Trophoblast cell (in vitro differentiated cells and primary cell): ENCODE measurements at regions not wholly inside any gene's neighbourhood (a gene's known extent, or its start where the extent isn't known, plus 50 kb on each side); places are given as distances from the start of the nearest gene placed in this dataset.

Experiments
- DNase-seq, 2 donors: peaks; one replicate each; pipeline ENCODE4 v3.0.0-alpha.2; 2016
- H2AFZ ChIP-seq: 2 replicates; pipeline ENCODE4 v1.6.1; 2013; ENCODE audit warnings: low read length, moderate library complexity, mild to moderate bottlenecking; ENCODE audit not compliant: insufficient read depth, poor library complexity
- H2AK5ac ChIP-seq: 2 replicates; pipeline ENCODE4 v1.6.1; 2013; ENCODE audit warnings: mild to moderate bottlenecking, low read length
- H2BK120ac ChIP-seq: 2 replicates; pipeline ENCODE4 v1.6.1; 2013; ENCODE audit warnings: low read length, mild to moderate bottlenecking, moderate library complexity; ENCODE audit not compliant: insufficient read depth, poor library complexity
- H2BK12ac ChIP-seq: 2 replicates; pipeline ENCODE4 v1.6.1; 2013; ENCODE audit warnings: mild to moderate bottlenecking, low read length, moderate library complexity
- H2BK5ac ChIP-seq: 2 replicates; pipeline ENCODE4 v1.6.1; 2013; ENCODE audit warnings: low read length, low read depth, moderate library complexity, mild to moderate bottlenecking; ENCODE audit not compliant: poor library complexity
- H3K14ac ChIP-seq: 2 replicates; pipeline ENCODE4 v1.6.1; 2013; ENCODE audit warnings: mild to moderate bottlenecking, low read length
- H3K18ac ChIP-seq: 2 replicates; pipeline ENCODE4 v1.6.1; 2013; ENCODE audit warnings: mild to moderate bottlenecking, low read length
- H3K23ac ChIP-seq: 2 replicates; pipeline ENCODE4 v1.6.1; 2013; ENCODE audit warnings: low read length
- H3K27ac ChIP-seq: 2 replicates; pipeline ENCODE4 v1.5.1; 2013; ENCODE audit warnings: low read depth, mild to moderate bottlenecking, inconsistent platforms, low read length, moderate library complexity
- H3K27me3 ChIP-seq: 2 replicates; pipeline ENCODE4 v1.6.1; 2013; ENCODE audit warnings: inconsistent platforms, mild to moderate bottlenecking, low read length, moderate library complexity; ENCODE audit not compliant: insufficient read depth
- H3K36me3 ChIP-seq, 2 experiments: 1 replicate in 1 of 2; 2 replicates in 1 of 2; pipeline ENCODE4 v1.6.1; 2013; ENCODE audit warnings: low read length in 2 of 2, mild to moderate bottlenecking in 2 of 2, moderate library complexity in 1 of 2; ENCODE audit not compliant: insufficient read depth in 2 of 2, control insufficient read depth in 1 of 2
- H3K4ac ChIP-seq: 2 replicates; pipeline ENCODE4 v1.6.1; 2013; ENCODE audit warnings: low read depth, mild to moderate bottlenecking, low read length, moderate library complexity
- H3K4me1 ChIP-seq, 2 experiments: 1 replicate in 1 of 2; 2 replicates in 1 of 2; pipeline ENCODE4 v1.6.1; 2013; ENCODE audit warnings: low read length in 2 of 2, mild to moderate bottlenecking in 2 of 2, moderate library complexity in 1 of 2; ENCODE audit not compliant: insufficient read depth in 2 of 2, control insufficient read depth in 1 of 2
- H3K4me2 ChIP-seq: 2 replicates; pipeline ENCODE4 v1.6.1; 2013; ENCODE audit warnings: inconsistent platforms, mild to moderate bottlenecking, low read length, moderate library complexity
- H3K4me3 ChIP-seq: 2 replicates; pipeline ENCODE4 v1.5.1; 2013; ENCODE audit warnings: mild to moderate bottlenecking, low read depth, low read length, inconsistent platforms
- H3K79me1 ChIP-seq: one replicate; pipeline ENCODE4 v1.6.1; 2013; ENCODE audit warnings: low read length
- H3K79me2 ChIP-seq: 2 replicates; pipeline ENCODE4 v1.6.1; 2013; ENCODE audit warnings: low read length, mild to moderate bottlenecking; ENCODE audit not compliant: control insufficient read depth, insufficient read depth, poor library complexity
- H3K9ac ChIP-seq: 2 replicates; pipeline ENCODE4 v1.6.1; 2013; ENCODE audit warnings: mild to moderate bottlenecking, low read length
- H3K9me3 ChIP-seq: 2 replicates; pipeline ENCODE4 v1.6.1; 2013; ENCODE audit warnings: low read depth, mild to moderate bottlenecking, control low read depth, inconsistent platforms, low read length; ENCODE audit not compliant: insufficient read depth
- H4K12ac ChIP-seq: 2 replicates; pipeline ENCODE4 v1.6.1; 2013; ENCODE audit warnings: low read depth, mild to moderate bottlenecking, low read length, moderate library complexity
- H4K8ac ChIP-seq: 2 replicates; pipeline ENCODE4 v1.6.1; 2013; ENCODE audit warnings: low read depth, mild to moderate bottlenecking, low read length, moderate library complexity
- H4K91ac ChIP-seq: one replicate; pipeline ENCODE4 v1.6.1; 2013; ENCODE audit warnings: low read depth, mild to moderate bottlenecking, low read length, moderate library complexity
- WGBS: extraction: QIAGEN DNeasy Blood & Tissue Kit; methylation state at CpG from one replicate; pipeline ENCODE4 v1.1.7; 2013; ENCODE audit warnings: missing lambda C conversion rate; ENCODE audit not compliant: insufficient read length, insufficient coverage; ENCODE audit errors: extremely low coverage; 5-methylcytosine and 5-hydroxymethylcytosine counted together

DNA sequence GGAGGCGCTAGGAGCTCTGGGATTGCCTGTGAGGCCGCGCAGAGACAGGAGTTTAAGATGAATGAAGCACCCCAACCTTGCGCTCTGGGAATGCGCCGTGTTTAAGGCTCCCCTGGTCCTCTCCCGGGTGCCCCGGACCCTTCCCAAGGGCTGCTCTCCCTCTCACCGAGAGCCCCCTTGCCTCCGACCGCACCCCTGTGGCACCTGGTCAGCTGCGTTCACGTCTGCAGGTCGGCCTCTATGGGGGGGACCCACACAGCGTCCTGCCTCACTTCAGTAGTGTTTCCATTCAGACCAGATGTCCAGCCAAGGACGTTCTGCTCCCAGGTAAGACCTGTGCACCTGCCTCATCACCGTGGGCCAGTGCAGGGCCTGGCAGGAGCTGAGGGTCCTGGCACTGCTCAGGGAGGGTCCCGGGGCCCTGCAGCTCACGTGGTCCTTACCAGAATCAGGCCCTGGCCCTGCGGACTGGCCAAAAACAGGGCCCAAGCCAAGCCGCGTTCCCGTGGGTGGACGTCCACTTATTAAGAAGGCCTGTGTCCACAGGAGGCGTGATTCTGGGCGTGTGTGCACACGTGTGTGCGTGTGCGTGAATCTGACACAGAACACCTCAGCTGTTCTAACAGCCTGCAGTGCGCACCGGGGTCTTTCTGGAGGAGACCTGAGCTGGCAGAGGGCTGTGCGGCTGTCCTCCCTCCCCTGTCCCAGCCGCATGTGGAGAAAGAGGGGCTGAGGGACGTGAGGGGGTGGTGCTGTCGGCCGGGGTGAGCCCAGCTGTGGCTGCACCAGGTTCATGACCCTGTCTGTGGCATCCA lies 79.9 kb upstream of the BHLHE23 start:
- no peaks in the 10 kb centered on the region for H3K27me3 ChIP-seq
- no peak overlapping the region for H3K14ac ChIP-seq
- H4K91ac ChIP-seq, result no peak overlapping the region
- no peak overlapping the region for H2BK5ac ChIP-seq
- peaks cover 2% of the 10 kb centered on the region for H3K9me3 ChIP-seq
- H2BK120ac ChIP-seq, result no peak overlapping the region
- no peak overlapping the region for H3K18ac ChIP-seq
- H3K4me2 ChIP-seq, result no peak overlapping the region
- H3K36me3 ChIP-seq, result no peaks in the 10 kb centered on the region
- H2AFZ ChIP-seq, result no peak overlapping the region
- no peak overlapping the region for H4K8ac ChIP-seq
- H3K9ac ChIP-seq, result no peak overlapping the region
- H3K4me3 ChIP-seq, result no peak overlapping the region
- H3K4ac ChIP-seq, result no peak overlapping the region
- H3K23ac ChIP-seq, result no peak overlapping the region
- no peak for DNase-seq
- H3K79me2 ChIP-seq, result no peaks in the 10 kb centered on the region
- no peak overlapping the region for H2AK5ac ChIP-seq
- no peak overlapping the region for H2BK12ac ChIP-seq
- H3K27ac ChIP-seq, result no peak overlapping the region
- WGBS, result no CpG with 5 or more reads among the region's 36 CpGs
- no peak overlapping the region for H4K12ac ChIP-seq
- no peaks in the 10 kb centered on the region for H3K4me1 ChIP-seq
- H3K79me1 ChIP-seq, result no peaks in the 10 kb centered on the region

DNA sequence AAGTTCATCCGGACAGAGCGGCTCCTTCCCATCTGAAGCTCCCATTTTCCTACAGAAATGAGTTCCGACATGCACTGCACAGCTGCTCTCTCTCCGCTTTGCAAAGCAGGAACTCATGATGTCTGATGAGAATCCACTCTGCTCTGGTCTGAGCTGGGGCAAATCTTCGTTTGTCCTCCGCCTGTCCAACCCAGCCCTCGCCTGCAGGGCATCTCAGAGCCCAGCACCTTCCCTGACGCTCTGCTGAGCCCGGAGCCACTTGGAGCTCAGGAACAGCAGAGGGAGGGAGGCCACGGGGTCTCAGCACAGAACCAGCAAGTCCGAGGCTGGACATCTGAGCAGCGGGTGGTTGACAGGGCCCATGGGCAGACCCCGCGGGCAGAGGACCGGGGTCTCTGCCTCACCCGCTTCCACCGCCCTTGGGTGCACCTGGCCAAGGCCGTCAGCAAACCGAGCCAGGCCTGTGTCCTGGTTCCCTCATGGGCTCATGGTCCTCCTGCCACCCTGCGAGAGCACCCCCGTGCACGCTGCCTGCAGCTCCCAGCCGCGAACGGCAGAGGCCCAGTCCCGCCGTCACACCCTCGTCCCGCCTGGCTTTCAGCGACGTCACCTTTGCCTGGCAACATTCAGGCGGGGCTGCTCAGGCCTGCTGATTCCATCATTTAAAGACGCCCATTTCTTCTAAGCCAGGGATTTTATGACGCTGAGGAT lies 78.5 kb upstream of the BHLHE23 start:
- no peak overlapping the region for H3K4me2 ChIP-seq
- no peak overlapping the region for H4K8ac ChIP-seq
- H3K4me3 ChIP-seq, result no peak overlapping the region
- DNase-seq, result no peak
- no peak overlapping the region for H4K12ac ChIP-seq
- no peak overlapping the region for H2AFZ ChIP-seq
- H3K79me2 ChIP-seq, result no peaks in the 10 kb centered on the region
- H2BK120ac ChIP-seq, result no peak overlapping the region
- H2AK5ac ChIP-seq, result no peak overlapping the region
- H3K14ac ChIP-seq, result no peak overlapping the region
- H3K9me3 ChIP-seq, result peaks cover 4% of the 10 kb centered on the region
- no peak overlapping the region for H4K91ac ChIP-seq
- H3K27ac ChIP-seq, result no peak overlapping the region
- no peaks in the 10 kb centered on the region for H3K79me1 ChIP-seq
- no peak overlapping the region for H2BK12ac ChIP-seq
- H3K18ac ChIP-seq, result no peak overlapping the region
- H3K4ac ChIP-seq, result no peak overlapping the region
- H3K4me1 ChIP-seq, result no peaks in the 10 kb centered on the region
- no peaks in the 10 kb centered on the region for H3K27me3 ChIP-seq
- H2BK5ac ChIP-seq, result no peak overlapping the region
- H3K36me3 ChIP-seq, result no peaks in the 10 kb centered on the region
- WGBS, result no CpG with 5 or more reads among the region's 34 CpGs
- no peak overlapping the region for H3K9ac ChIP-seq
- H3K23ac ChIP-seq, result no peak overlapping the region

DNA sequence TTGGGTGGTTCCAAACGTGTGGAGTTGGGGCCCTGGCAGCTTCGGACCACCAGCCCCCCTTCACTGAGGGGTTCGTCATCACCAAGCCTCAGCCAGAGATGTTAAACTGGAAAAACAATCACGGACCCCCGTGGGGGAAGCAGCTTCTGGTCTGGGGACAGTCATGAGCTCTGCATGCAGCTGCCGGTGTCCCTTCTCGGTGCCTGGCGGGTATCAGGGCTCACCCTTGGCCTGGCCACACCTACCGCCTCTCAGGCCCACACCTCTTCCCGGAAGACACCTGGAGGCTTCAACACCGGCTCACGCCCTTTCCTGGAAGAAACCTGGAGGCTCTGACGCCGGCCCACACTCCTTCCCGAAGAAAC lies 77.8 kb upstream of the BHLHE23 start:
- Histone ChIP-seq H3K79me2 (no peaks in the 10 kb centered on the region), H3K4me1 (no peaks in the 10 kb centered on the region), H3K27me3 (no peaks in the 10 kb centered on the region), H3K4me3 (no peak overlapping the region), H3K23ac (no peak overlapping the region), H2BK120ac (no peak overlapping the region), H4K12ac (no peak overlapping the region), H3K79me1 (no peaks in the 10 kb centered on the region), H3K18ac (no peak overlapping the region), H3K9ac (no peak overlapping the region), H3K14ac (no peak overlapping the region), H3K27ac (no peak overlapping the region), H2BK12ac (no peak overlapping the region), H4K8ac (no peak overlapping the region), H2BK5ac (no peak overlapping the region), H2AFZ (no peak overlapping the region), H3K4ac (no peak overlapping the region), H3K36me3 (no peaks in the 10 kb centered on the region), H3K9me3 (peaks cover 7% of the 10 kb centered on the region), H2AK5ac (no peak overlapping the region), H3K4me2 (no peak overlapping the region), H4K91ac (no peak overlapping the region)
- DNase-seq, result no peak
- no CpG with 5 or more reads among the region's 15 CpGs for WGBS

DNA sequence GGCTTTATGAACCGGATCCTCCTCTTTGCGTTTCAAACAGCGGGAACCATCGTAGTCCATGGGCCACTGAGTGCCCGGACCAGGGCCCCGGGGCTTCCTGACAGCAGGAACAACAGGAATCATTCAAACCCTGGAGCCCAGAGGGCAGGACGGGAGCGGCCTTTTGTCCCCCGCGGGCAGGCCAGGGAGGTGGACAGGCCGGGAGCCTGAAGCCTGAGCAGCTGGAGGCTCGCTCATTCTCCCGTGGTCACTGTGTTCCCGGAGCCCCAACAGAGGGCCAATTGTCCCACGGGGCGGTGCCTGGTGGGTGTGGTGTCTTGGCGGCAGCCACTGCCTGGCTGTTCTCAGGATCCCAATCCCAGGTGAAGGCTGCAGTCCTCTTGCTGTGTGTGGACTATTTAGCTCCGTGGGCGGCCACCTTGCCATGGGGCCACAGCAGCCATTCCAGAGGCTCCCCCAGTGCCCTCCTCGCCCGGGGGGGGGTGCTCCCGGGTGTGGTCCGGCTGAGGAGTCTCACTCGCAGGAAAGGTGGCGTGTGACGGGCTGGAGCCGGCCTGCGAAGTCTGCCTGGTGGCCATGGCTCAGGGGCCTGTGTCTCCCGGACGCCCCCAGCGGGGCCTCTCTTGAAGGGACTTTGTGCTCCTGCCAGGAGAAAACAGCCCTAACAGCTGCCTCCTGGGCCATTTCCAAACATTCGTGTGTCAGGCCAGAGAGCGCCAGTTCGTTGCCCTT lies 77.2 kb upstream of the BHLHE23 start:
- Histone ChIP-seq H3K79me2 (no peaks in the 10 kb centered on the region), H2AFZ (no peak overlapping the region), H3K27ac (no peak overlapping the region), H3K36me3 (no peaks in the 10 kb centered on the region), H3K4me1 (no peaks in the 10 kb centered on the region), H3K14ac (no peak overlapping the region), H4K12ac (no peak overlapping the region), H3K27me3 (no peaks in the 10 kb centered on the region), H2AK5ac (no peak overlapping the region), H3K4me2 (no peak overlapping the region), H3K9me3 (peaks cover 8% of the 10 kb centered on the region), H3K9ac (no peak overlapping the region), H4K91ac (no peak overlapping the region), H3K79me1 (no peaks in the 10 kb centered on the region), H2BK5ac (no peak overlapping the region), H3K4me3 (no peak overlapping the region), H2BK12ac (no peak overlapping the region), H3K18ac (no peak overlapping the region), H3K4ac (no peak overlapping the region), H2BK120ac (no peak overlapping the region), H4K8ac (no peak overlapping the region), H3K23ac (no peak overlapping the region)
- DNase-seq, result no peak
- WGBS, result no CpG with 5 or more reads among the region's 34 CpGs
